Skeletal muscle satellite cell (primary cell): ENCODE measurements at regions not wholly inside any gene's neighbourhood (a gene's known extent, or its start where the extent isn't known, plus 50 kb on each side); places are given as distances from the start of the nearest gene placed in this dataset.
"Not testable (repeated sequence)": the region's sequence is repeated elsewhere in the genome, so short reads cannot be mapped to it uniquely, and the experiment has no call there.

Experiments
- H3K27me3 ChIP-seq: 2 replicates; pipeline ENCODE4 v1.7.0; 2013; ENCODE audit warnings: low read length; ENCODE audit not compliant: control insufficient read depth, insufficient read depth
- H3K36me3 ChIP-seq: 2 replicates; pipeline ENCODE4 v1.7.0; 2013; ENCODE audit warnings: mild to moderate bottlenecking, control low read depth, low read length; ENCODE audit not compliant: insufficient read depth
- H3K4me1 ChIP-seq: 2 replicates; pipeline ENCODE4 v1.7.0; 2013; ENCODE audit warnings: low read length; ENCODE audit not compliant: control insufficient read depth, insufficient read depth
- H3K4me2 ChIP-seq: 2 replicates; pipeline ENCODE4 v1.7.0; 2013; ENCODE audit warnings: mild to moderate bottlenecking, low read length
- H3K4me3 ChIP-seq: 2 replicates; pipeline ENCODE4 v1.7.0; 2013; ENCODE audit warnings: low read length
- H3K9ac ChIP-seq: 2 replicates; pipeline ENCODE4 v1.7.0; 2013; ENCODE audit warnings: mild to moderate bottlenecking, low read depth, low read length, moderate library complexity
- H3K9me3 ChIP-seq: replicated peaks from 2 replicates; pipeline ENCODE4 v1.7.0; 2013; ENCODE audit warnings: mild to moderate bottlenecking, control low read depth, low read length

DNA sequence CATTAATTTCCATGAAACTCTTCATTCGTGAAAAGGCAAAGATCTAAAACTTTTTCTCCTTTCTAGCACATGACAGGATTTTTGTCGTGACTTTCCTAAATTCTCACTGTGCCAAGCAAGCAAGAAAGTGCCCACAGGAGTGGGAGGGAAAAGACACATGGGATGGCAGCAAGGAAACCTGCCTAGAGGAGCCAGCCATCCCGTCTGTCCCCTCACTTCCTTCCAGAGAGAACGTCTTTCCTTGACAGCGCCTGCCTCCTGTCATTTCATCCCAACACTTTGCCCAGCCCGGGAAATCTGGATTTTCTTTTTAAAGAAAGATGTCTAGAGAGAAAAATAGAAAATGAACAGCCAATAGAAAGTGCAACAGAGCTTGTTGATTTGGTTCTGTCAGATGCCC lies 200.6 kb upstream of the PTBP2 start:
- Histone ChIP-seq H3K9me3 (no peaks in the 10 kb centered on the region), H3K9ac (no peak overlapping the region), H3K27me3 (no peaks in the 10 kb centered on the region), H3K4me3 (no peak overlapping the region), H3K4me2 (no peak overlapping the region), H3K36me3 (no peaks in the 10 kb centered on the region), H3K4me1 (peaks cover 21% of the 10 kb centered on the region)

DNA sequence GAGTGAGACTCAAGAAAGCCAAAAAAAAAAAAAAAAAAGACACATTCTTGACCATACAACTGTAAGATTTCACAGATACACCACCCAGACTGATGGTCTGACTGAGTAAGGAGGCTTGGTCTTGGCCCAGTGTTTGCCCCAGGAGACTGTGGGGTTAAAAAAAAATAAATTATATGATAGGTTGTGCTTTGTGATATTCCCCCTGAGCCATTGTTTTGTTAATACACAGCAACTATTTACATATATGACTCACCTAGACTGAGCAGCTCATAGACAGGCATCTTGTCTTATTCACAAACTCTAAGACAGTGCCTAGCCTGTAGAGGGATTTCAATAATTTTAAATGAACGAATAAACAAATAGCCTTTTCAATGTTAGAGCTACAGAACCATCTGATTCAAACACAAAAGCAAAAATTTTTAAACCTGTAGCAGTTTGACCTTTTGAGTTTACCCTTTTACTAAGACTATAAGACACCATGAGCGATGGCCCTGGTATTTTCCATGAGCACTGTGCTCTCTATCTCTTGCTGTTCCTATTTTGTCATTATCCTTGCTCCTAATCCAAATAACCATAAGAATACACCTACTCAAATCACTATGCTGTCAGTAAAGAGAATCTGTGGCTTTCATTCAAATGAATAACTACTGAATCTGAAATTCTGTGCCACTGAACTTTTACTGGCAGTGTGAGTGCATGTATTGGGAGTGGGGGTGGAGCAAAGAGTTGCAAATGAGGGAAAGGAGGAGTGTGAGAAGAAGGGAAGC lies 199.4 kb upstream of the PTBP2 start:
- Histone ChIP-seq H3K9me3 (no peaks in the 10 kb centered on the region), H3K36me3 (no peaks in the 10 kb centered on the region), H3K4me1 (peaks cover 21% of the 10 kb centered on the region), H3K9ac (no peak overlapping the region), H3K4me2 (peak overlapping the region; percentile 29), H3K27me3 (no peaks in the 10 kb centered on the region), H3K4me3 (no peak overlapping the region)

DNA sequence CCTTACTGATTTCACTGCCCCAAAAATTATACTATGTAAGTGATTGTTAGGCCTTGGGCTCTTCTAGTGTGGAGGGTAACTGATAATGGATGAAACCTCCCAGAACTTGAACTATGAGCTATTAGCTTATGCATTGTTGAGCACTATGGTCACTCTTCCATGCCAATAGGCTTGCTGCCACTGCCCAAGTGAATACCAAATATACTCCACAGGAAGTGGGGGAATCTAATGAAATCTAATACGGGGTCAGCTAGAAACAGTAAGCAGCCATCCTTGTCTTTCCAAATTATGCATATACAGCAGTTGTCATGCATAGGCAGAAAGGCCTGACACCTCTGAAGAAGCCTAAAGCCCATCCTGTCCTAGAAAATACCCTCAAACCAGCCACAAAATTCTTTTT lies 198.7 kb upstream of the PTBP2 start:
- H3K4me2 ChIP-seq: peak overlapping the region; percentile 29
- no peak overlapping the region for H3K9ac ChIP-seq
- H3K36me3 ChIP-seq: no peaks in the 10 kb centered on the region
- no peak overlapping the region for H3K4me3 ChIP-seq
- H3K9me3 ChIP-seq: no peaks in the 10 kb centered on the region
- H3K4me1 ChIP-seq: peaks cover 21% of the 10 kb centered on the region
- H3K27me3 ChIP-seq: no peaks in the 10 kb centered on the region

DNA sequence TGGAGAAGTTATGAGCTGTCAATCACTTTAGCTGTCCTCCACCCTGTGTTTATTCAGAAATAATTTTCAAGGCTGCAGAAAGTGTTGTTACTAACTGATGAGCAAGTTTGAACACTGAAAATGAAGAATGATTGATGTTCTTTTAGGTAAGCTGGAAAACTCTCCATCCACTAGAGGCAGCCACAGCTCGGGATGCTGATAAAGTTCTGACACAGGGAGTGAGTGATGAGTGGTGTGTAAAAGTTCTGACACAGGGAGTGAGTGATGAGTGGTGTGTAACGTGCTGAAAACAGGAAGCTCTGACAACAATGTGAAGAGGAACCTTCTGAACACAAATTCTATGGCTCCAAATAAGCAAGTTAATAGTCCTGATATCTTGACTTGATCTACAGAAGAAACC lies 197.5 kb upstream of the PTBP2 start:
- Histone ChIP-seq H3K27me3 (no peaks in the 10 kb centered on the region), H3K4me1 (peaks cover 21% of the 10 kb centered on the region), H3K36me3 (no peaks in the 10 kb centered on the region), H3K9ac (no peak overlapping the region), H3K9me3 (peaks cover 6% of the 10 kb centered on the region), H3K4me3 (no peak overlapping the region), H3K4me2 (no peak overlapping the region)

DNA sequence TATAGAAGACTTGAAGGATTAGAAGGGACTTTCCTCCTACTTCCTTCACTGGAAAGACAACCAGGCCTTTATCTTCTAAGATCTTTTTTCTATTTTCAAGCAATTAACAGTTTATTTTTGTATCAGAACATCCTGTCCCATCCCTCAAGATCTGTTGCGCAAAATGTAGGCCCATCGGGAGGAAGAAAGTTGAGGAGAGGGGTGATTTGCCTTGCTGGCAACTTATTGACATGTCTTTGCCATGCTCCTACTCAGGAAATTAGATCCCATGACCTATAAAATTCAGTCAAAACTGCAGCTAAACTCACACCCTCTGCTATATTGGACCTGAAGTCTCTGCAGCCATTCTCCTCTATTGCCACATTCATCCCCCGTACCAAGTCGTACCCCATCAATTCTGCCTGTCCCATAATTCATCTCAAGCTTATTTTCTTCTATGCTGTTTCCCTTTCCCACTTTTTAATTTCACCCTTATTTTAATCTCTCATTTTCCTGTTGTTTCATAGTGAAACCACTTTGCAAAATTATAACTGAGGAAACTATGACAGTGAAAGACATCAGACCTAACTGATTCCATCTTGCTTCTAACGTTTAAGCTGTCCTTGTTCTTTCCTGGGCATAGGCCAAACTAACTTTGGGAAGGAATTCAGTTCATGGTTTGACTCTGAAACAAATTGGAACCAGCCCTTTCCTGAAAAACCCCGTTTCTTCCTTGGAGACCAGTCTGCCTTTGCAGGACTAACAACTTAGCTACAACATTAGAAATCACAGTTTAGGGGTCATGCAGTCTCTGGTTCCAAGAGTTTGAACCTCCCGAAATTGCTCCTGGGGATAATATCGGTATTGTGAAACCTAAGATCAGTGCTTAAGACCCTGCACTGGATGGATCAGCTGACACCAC lies 195.7 kb upstream of the PTBP2 start:
- no peak overlapping the region for H3K9ac ChIP-seq

DNA sequence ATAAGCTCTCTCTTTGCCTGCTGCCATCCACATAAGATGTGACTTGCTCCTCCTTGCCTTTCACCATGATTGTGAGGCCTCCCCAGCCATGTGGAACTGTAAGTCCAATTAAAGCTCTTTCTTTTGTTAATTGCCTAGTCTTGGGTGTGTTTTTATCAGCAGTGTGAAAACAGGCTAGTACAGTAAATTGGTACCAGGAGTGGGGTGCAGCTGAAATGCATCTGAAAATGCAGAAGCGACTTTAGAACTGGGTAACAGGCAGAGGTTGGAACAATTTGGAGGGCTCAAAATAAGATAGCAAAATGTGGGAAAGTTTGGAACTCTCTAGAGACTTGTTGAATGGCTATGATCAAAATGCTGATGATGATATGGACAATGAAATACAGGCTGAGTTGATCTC lies 192.9 kb upstream of the PTBP2 start:
- H3K4me3 ChIP-seq, H3K9ac ChIP-seq, H3K4me2 ChIP-seq, H3K27me3 ChIP-seq, H3K36me3 ChIP-seq, H3K9me3 ChIP-seq, H3K4me1 ChIP-seq: not testable (repeated sequence)

More for the DNA sequence above, 195.7 kb upstream of the PTBP2 start:
- Histone ChIP-seq H3K4me3 (no peak overlapping the region), H3K4me2 (no peak overlapping the region), H3K4me1 (peaks cover 14% of the 10 kb centered on the region), H3K27me3 (no peaks in the 10 kb centered on the region), H3K36me3 (no peaks in the 10 kb centered on the region), H3K9me3 (peaks cover 6% of the 10 kb centered on the region)

DNA sequence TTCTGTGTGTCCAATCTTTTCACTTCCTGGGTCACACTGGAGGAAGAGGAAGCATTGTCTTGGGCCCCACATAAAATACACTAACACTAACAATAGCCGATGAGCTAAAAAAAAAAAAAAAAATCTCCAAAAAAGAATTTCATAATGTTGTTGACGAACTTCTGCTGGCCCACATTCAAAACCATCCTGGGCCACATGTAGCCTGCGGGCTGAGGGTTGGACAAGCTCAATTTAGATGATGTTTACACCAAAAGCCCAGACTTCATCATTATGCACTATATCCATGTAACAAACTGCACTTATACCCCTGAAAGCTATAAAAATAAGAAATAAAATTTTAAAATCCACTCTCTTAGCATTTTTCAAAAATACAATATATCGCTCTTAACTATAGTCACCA lies 187.8 kb upstream of the PTBP2 start:
- Histone ChIP-seq H3K4me3 (no peak overlapping the region), H3K36me3 (no peaks in the 10 kb centered on the region), H3K4me2 (no peak overlapping the region), H3K9me3 (peaks cover 1% of the 10 kb centered on the region), H3K9ac (no peak overlapping the region), H3K4me1 (peaks cover 12% of the 10 kb centered on the region), H3K27me3 (no peaks in the 10 kb centered on the region)

DNA sequence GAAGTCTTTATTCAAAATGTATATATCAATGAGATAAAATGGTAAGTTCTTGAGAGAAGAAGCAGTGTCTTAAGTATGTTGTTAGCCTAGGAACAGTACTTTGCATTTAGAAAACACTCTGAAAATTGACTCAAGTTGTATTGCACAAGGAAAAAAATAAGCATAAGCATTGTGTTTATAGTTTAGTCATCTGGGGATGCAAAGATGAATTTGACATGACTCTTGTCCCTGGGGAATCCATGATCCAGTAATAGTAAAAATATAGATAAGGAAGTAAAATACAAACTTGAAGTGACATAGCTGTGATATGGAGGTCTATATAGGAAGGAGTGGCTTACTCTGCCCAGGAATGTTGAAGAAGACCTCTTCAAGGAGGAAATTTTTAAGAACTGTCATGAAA lies 185.0 kb upstream of the PTBP2 start:
- Histone ChIP-seq H3K9me3 (no peaks in the 10 kb centered on the region), H3K4me3 (no peak overlapping the region), H3K4me1 (peaks cover 19% of the 10 kb centered on the region), H3K36me3 (no peaks in the 10 kb centered on the region), H3K27me3 (no peaks in the 10 kb centered on the region), H3K9ac (no peak overlapping the region), H3K4me2 (no peak overlapping the region)

DNA sequence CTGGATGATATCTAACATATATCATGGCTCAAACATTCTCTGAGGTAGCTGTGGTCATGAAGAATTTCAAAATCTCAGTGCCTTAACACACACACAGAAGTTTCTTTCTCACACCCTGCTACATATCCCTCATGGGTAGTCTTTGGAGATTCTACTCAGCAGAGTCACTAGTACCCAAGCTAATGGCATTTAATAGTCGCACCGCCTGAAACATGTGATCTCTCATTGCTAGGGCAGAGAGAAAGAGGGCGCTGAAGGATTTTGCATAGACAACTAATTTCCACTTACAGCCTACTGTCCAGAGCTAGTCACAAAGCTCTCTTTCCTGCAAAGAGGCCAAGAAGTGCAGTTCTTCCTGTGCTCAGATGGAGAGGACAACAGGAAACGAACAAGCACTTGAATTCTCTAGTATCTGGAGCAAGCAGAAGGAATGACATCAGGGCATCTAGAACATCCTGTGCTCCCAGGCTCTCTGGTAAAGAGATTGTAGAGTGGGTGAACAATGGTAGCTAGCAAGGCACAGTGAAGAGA lies 183.4 kb upstream of the PTBP2 start:
- no peaks in the 10 kb centered on the region for H3K27me3 ChIP-seq
- H3K4me2 ChIP-seq: peak overlapping the region; percentile 70
- no peaks in the 10 kb centered on the region for H3K9me3 ChIP-seq
- H3K4me1 ChIP-seq: peaks cover 19% of the 10 kb centered on the region
- peak overlapping the region; percentile 65 for H3K9ac ChIP-seq
- peak overlapping the region; percentile 12 for H3K4me3 ChIP-seq
- no peaks in the 10 kb centered on the region for H3K36me3 ChIP-seq

DNA sequence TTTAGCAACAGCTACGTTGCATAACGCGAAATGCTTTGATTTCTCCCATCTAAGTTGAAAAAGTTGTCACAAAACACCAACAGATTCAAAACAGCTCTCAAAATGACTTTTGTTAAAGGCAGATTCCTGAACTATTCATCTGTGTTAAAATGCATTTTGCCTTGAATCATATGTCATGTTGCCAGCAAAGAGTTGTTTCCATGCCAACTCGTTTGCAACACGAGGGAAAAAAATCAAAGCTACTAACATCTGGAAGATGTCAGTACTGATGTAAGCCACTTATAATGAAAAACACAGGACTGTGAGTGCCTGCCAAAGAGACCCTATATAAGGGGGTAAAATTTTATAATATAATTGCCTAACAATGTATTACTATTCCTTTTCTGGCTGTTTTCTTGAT lies 182.7 kb upstream of the PTBP2 start:
- H3K4me1 ChIP-seq: peaks cover 19% of the 10 kb centered on the region
- H3K4me2 ChIP-seq: peak overlapping the region; percentile 70
- H3K36me3 ChIP-seq: no peaks in the 10 kb centered on the region
- no peaks in the 10 kb centered on the region for H3K9me3 ChIP-seq
- peak overlapping the region; percentile 65 for H3K9ac ChIP-seq
- H3K4me3 ChIP-seq: no peak overlapping the region
- no peaks in the 10 kb centered on the region for H3K27me3 ChIP-seq

DNA sequence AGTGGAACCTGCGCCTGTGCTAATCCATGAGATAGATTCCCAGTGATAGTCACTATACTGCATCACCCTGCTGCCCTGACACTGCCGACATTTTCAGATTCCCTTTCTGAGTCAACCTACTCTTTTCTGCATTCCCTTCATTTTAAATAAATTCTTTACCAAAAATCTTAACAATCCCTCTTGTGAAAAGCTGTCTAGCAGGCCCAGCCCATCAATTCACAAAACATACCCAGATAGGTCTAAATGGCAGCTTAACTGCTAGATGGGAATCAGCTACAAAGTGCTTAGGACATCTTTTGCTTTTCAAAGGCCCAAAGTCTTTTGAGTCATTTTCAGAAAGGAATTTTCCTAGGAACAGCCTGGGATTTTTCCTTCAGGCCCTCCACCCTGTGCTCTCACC lies 180.1 kb upstream of the PTBP2 start:
- Histone ChIP-seq H3K4me3 (no peak overlapping the region), H3K27me3 (no peaks in the 10 kb centered on the region), H3K9ac (no peak overlapping the region), H3K4me1 (peaks cover 19% of the 10 kb centered on the region), H3K36me3 (no peaks in the 10 kb centered on the region), H3K4me2 (no peak overlapping the region), H3K9me3 (no peaks in the 10 kb centered on the region)
